ENCODE measurements at regions not wholly inside any gene's neighbourhood (a gene's known extent, or its start where the extent isn't known, plus 50 kb on each side); places are given as distances from the start of the nearest gene placed in this dataset.
A peak's percentile ranks its signal among the peaks of the same experiment; 100 is the strongest.
"Not testable (repeated sequence)": the region's sequence is repeated elsewhere in the genome, so short reads cannot be mapped to it uniquely, and the experiment has no call there.

- no peak overlapping the region for H3K4me3 ChIP-seq
- intact Hi-C loops (cut with DNase I): loop anchor here in 4 of 10 donors (10.0 kb wide), 3 partner anchors 156 to 466 kb away; partner anchors contain the start of genes GALNT4 (in 2 of the 4) and POC1B (in 2 of the 4)
- H3K27me3 ChIP-seq: no peaks in the 10 kb centered on the region
- no peaks in the 10 kb centered on the region for H3K36me3 ChIP-seq
- DNase-seq (no peak), ATAC-seq (no peak)
- H3K4me1 ChIP-seq: peaks cover 0 to 14% (median 5%) of the 10 kb centered on the region in 12 donors
- TF ChIP-seq POLR2A (IDR thresholded peaks at IDR 0.05) (no peak), CTCF (IDR thresholded peaks at IDR 0.05) (no peak)
- no peak overlapping the region for H3K27ac ChIP-seq
- H3K9me3 ChIP-seq: peaks cover 0 to under 1% (median 0%) of the 10 kb centered on the region in 12 donors
These were observed 293.9 kb downstream of the DUSP6 start for GRCh38 chr12:89058402-89058801.

DNA sequence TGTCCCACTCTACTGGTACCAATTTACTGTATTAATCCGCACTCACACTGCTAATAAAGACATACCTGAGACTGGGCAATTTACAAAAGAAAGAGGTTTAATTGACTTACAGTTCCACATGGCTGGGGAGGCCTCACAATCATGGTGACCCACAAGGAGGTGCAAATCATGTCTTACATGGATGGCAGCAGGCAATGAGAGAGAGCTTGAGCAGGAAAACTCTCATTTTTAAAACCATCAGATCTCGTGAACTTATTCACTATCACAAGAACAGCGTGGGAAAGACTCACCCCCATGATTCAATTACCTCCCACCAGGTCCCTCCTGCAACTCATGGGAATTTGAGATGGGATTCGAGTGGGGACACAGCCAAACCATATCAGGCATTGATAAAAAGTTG is 298.5 kb downstream of the DUSP6 start:
- intact Hi-C loops (cut with DNase I): loop anchor here in 7 of 10 donors (5.0 to 10.0 kb wide), 6 partner anchors 103 to 471 kb away; partner anchors contain the start of genes DUSP6 (in 3 of the 7), GALNT4 (in 2 of the 7) and POC1B (in 2 of the 7)
- not testable (repeated sequence) for H3K4me3 ChIP-seq, ATAC-seq

DNA sequence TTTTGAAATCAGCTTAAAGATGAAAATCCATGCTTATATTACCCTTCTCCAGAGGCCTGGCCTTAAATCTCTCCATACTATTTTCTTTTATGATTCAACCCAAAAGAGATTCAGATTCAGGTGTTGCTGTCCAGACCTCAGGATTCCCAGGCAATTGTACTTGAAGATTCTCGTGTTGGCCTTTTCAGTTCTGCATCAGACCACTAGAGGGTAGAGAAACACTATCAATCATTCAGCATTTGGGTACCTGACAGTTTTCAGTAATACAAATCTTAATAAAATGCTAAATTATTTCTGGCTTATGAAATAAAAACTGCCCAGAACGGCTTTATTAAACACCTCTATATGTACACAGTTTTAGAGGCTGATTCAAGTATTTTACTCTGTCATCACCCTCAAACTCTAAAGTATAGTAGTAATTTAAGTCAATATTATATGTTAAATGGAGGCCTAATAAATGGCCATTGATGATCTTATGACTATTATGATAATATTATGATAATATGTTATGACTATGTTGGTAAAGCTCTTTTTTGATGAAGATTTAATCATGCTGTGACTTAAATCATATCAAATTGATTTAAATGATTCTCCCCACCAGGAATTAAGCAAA is 301.1 kb downstream of the DUSP6 start:
- WGBS, 4 donors: 0 to 5% (median 2%) methylated on average over 2 of the region's 2 CpGs
- peaks cover 0 to 12% (median 0%) of the 10 kb centered on the region in 12 donors for H3K4me1 ChIP-seq
- intact Hi-C loops (cut with DNase I): loop anchor here in 9 of 10 donors (1.0 to 10.0 kb wide), 12 partner anchors 106 to 474 kb away; partner anchors contain the start of genes DUSP6 (in 4 of the 9), GALNT4 (in 2 of the 9) and POC1B (in 2 of the 9)
- no peaks in the 10 kb centered on the region for H3K36me3 ChIP-seq
- ATAC-seq (peak in 3 of 4 donors; percentile 68 to 76 (median 70)), DNase-seq (peak in 2 of 5 donors; percentile 15 to 22)
- no peaks in the 10 kb centered on the region for H3K27me3 ChIP-seq
- TF ChIP-seq CTCF (IDR thresholded peaks at IDR 0.05) (peak; percentile 86 to 97 (median 94)), POLR2A (IDR thresholded peaks at IDR 0.05) (no peak)
- no peak overlapping the region for H3K4me3 ChIP-seq
- no peak overlapping the region for H3K27ac ChIP-seq
- H3K9me3 ChIP-seq: peaks cover 0 to 5% (median 0%) of the 10 kb centered on the region in 12 donors

More for the DNA sequence above, 298.5 kb downstream of the DUSP6 start:
- H3K4me1 ChIP-seq: peaks cover 0 to 12% (median 0%) of the 10 kb centered on the region in 12 donors
- H3K27ac ChIP-seq, DNase-seq, H3K36me3 ChIP-seq, H3K27me3 ChIP-seq, H3K9me3 ChIP-seq: not testable (repeated sequence)
- WGBS, 4 donors: 66 to 86% (median 81%) methylated on average over 4 of the region's 4 CpGs

DNA sequence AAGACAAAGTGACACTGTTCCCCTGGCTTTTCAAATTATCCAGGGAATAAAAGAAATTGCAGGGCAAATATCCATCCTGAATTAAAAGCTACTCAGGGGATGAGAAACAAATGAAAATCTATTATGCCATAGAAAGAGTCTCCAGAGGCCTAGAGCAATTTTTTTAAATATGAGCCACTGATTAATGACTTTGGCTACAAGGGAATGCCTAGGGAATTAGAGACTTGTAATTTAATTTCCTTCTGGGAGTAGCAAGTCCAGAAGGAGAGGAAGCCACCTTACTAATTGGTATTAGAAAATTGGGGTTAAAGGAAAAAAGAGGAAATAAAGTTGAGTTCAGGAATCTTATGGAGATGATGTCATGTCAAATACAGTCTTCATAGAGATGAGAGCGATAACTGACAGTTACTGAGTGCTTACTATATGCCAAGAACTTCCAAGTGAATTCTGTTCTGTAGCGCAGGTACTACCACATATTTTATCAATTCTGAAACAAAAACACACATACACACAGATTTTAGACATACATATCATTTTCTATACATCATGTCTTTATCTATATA is 304.4 kb downstream of the DUSP6 start:
- WGBS, 4 donors: 90 to 97% (median 94%) methylated on average over 2 of the region's 2 CpGs
- H3K4me3 ChIP-seq: no peak overlapping the region
- H3K27me3 ChIP-seq: no peaks in the 10 kb centered on the region
- no peak for TF ChIP-seq POLR2A (IDR thresholded peaks at IDR 0.05)
- no peak for TF ChIP-seq CTCF (IDR thresholded peaks at IDR 0.05)
- H3K4me1 ChIP-seq: peaks cover 0 to 12% (median 0%) of the 10 kb centered on the region in 12 donors
- no peak for DNase-seq
- intact Hi-C loops (cut with DNase I): loop anchor here in 2 of 10 donors (2.0 kb wide), 2 partner anchors 305 to 415 kb away; partner anchors contain the start of gene DUSP6 (in 1 of the 2)
- ATAC-seq: no peak
- H3K36me3 ChIP-seq: no peaks in the 10 kb centered on the region
- peaks cover 0 to 2% (median 0%) of the 10 kb centered on the region in 12 donors for H3K9me3 ChIP-seq
- no peak overlapping the region for H3K27ac ChIP-seq

Measured in heart left ventricle (tissue), 16 donors.